ENCODE measurements at regions not wholly inside any gene's neighbourhood (a gene's known extent, or its start where the extent isn't known, plus 50 kb on each side); places are given as distances from the start of the nearest gene placed in this dataset.

GRCh38 chr21:32203877-32204480 is 74.9 kb downstream of the MIS18A start:
- TF ChIP-seq, protein P1, sequence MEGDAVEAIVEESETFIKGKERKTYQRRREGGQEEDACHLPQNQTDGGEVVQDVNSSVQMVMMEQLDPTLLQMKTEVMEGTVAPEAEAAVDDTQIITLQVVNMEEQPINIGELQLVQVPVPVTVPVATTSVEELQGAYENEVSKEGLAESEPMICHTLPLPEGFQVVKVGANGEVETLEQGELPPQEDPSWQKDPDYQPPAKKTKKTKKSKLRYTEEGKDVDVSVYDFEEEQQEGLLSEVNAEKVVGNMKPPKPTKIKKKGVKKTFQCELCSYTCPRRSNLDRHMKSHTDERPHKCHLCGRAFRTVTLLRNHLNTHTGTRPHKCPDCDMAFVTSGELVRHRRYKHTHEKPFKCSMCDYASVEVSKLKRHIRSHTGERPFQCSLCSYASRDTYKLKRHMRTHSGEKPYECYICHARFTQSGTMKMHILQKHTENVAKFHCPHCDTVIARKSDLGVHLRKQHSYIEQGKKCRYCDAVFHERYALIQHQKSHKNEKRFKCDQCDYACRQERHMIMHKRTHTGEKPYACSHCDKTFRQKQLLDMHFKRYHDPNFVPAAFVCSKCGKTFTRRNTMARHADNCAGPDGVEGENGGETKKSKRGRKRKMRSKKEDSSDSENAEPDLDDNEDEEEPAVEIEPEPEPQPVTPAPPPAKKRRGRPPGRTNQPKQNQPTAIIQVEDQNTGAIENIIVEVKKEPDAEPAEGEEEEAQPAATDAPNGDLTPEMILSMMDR (IDR thresholded peaks at IDR 0.05; ENCODE audit: low read length) = no peak
- no peak for TF ChIP-seq EZH2 (optimal IDR thresholded peaks at IDR 0.05; ENCODE audit: low read depth, low read length)

All from MM.1S (cell line).